H1 (cell line): ENCODE measurements at regions not wholly inside any gene's neighbourhood (a gene's known extent, or its start where the extent isn't known, plus 50 kb on each side); places are given as distances from the start of the nearest gene placed in this dataset.

Source experiments
- CTCF ChIA-PET: fragments of 300-600 bp; sonication (Branson Sonifier 250); formaldehyde crosslinking; loops from one replicate; lab custom pipeline; 2021; ENCODE audit not compliant: partially characterized antibody; lab: Charles Lee
- POLR2A ChIA-PET: fragments of 300-600 bp; sonication (Branson Sonifier 250); formaldehyde crosslinking; loops from one replicate; lab custom pipeline; 2021; ENCODE audit warnings: inconsistent platforms; ENCODE audit not compliant: partially characterized antibody; lab: Charles Lee
- DNase-seq, 2 experiments: peaks; one replicate each; pipeline versions ENCODE4 v3.0.0 to v3.0.0-alpha.2; 2010 to 2022; ENCODE audit warnings: low spot score in 2 of 2, low read depth in 1 of 2, mixed read lengths in 1 of 2
- FAIRE-seq: peaks from 2 replicates; lab custom pipeline; 2011; peaks lifted over from hg19 to GRCh38; lab: Jason Lieb, UNC
- H2AFZ ChIP-seq: 2 replicates; pipeline ENCODE4 v1.8.1; 2012; ENCODE audit warnings: low read length, inconsistent platforms
- H2AK5ac ChIP-seq: 2 replicates; pipeline ENCODE4 v1.6.1; 2013; ENCODE audit warnings: low read depth, low read length
- H2BK120ac ChIP-seq: replicated peaks from 2 replicates; pipeline ENCODE3; 2013; ENCODE audit warnings: low read depth, low read length, inconsistent platforms
- H2BK12ac ChIP-seq: 2 replicates; pipeline ENCODE4 v1.6.1; 2013; ENCODE audit warnings: low read depth, low read length
- H2BK15ac ChIP-seq: 2 replicates; pipeline ENCODE4 v1.6.1; 2013; ENCODE audit warnings: low read length
- H2BK20ac ChIP-seq: 2 replicates; pipeline ENCODE4 v1.6.1; 2013; ENCODE audit warnings: low read length
- H2BK5ac ChIP-seq: 2 replicates; pipeline ENCODE4 v1.6.1; 2013; ENCODE audit warnings: low read depth, low read length
- H3K14ac ChIP-seq: 2 replicates; pipeline ENCODE4 v1.6.1; 2013; ENCODE audit warnings: inconsistent platforms; ENCODE audit not compliant: insufficient read length
- H3K18ac ChIP-seq: 2 replicates; pipeline ENCODE4 v1.6.1; 2013; ENCODE audit warnings: low read length; ENCODE audit errors: extremely low read depth
- H3K23ac ChIP-seq: 2 replicates; pipeline ENCODE4 v1.6.1; 2013; ENCODE audit warnings: inconsistent platforms; ENCODE audit not compliant: insufficient read length
- H3K23me2 ChIP-seq: 2 replicates; pipeline ENCODE4 v1.6.1; 2013; ENCODE audit warnings: low read depth, low read length
- H3K27ac ChIP-seq: 2 replicates; pipeline ENCODE4 v1.6.1; 2011; ENCODE audit warnings: low read depth, low read length, inconsistent platforms
- H3K27me3 ChIP-seq, 4 experiments: replicated peaks in 1 of 4; 1 replicate in 1 of 4; 2 replicates in 3 of 4; pipeline versions ENCODE4 v1.6.1 to v1.8.1; 2011 to 2013; ENCODE audit warnings: low read length in 3 of 4, mild to moderate bottlenecking in 3 of 4, inconsistent platforms in 2 of 4, mixed read lengths in 2 of 4, moderate library complexity in 1 of 4; ENCODE audit not compliant: control insufficient read depth in 3 of 4, insufficient read depth in 3 of 4; ENCODE audit errors: extremely low read depth in 1 of 4
- H3K36me3 ChIP-seq, 4 experiments: 2 replicates each; pipeline versions ENCODE4 v1.6.1 to v1.8.1; 2011 to 2013; ENCODE audit warnings: mild to moderate bottlenecking in 4 of 4, low read length in 3 of 4, moderate library complexity in 2 of 4, control low read depth in 1 of 4, inconsistent platforms in 1 of 4; ENCODE audit not compliant: insufficient read depth in 4 of 4, control insufficient read depth in 2 of 4
- H3K4ac ChIP-seq: replicated peaks from 2 replicates; pipeline ENCODE3; 2013; ENCODE audit warnings: low read length, low read depth, mixed read lengths, inconsistent platforms; ENCODE audit not compliant: insufficient read length
- H3K4me1 ChIP-seq, 4 experiments: replicated peaks in 1 of 4; 1 replicate in 1 of 4; 2 replicates in 3 of 4; pipeline versions ENCODE4 v1.6.1 to v1.8.1; 2011 to 2013; ENCODE audit warnings: low read length in 3 of 4, inconsistent platforms in 2 of 4, mixed read lengths in 1 of 4; ENCODE audit not compliant: insufficient read depth in 4 of 4, control insufficient read depth in 3 of 4
- H3K4me2 ChIP-seq, 2 experiments: 2 replicates each; pipeline versions ENCODE4 v1.6.1 to v1.8.1; 2011 to 2013; ENCODE audit warnings: low read depth in 2 of 2, low read length in 2 of 2, control low read depth in 1 of 2, inconsistent platforms in 1 of 2, mild to moderate bottlenecking in 1 of 2; ENCODE audit not compliant: insufficient read depth in 1 of 2
- H3K4me3 ChIP-seq, 4 experiments: fragments of 200-600, 300-600 bp in 1 of 4; sonication (generic), shearing (Covaris generic), sonication (Bioruptor Twin) in 1 of 4; 2 replicates each; pipeline versions ENCODE4 v1.5.1 to v1.8.1; 2011 to 2016; ENCODE audit warnings: low read length in 4 of 4, low read depth in 3 of 4, control low read depth in 2 of 4, inconsistent platforms in 2 of 4, mild to moderate bottlenecking in 2 of 4, mixed read lengths in 1 of 4, moderate library complexity in 1 of 4; ENCODE audit not compliant: insufficient read depth in 2 of 4; ENCODE audit errors: extremely low read depth in 1 of 4
- H3K56ac ChIP-seq: replicated peaks from 2 replicates; pipeline ENCODE3; 2013; ENCODE audit warnings: low read depth, mild to moderate bottlenecking, mixed read lengths, low read length, inconsistent platforms; ENCODE audit not compliant: insufficient read length
- H3K79me1 ChIP-seq: 2 replicates; pipeline ENCODE4 v1.6.1; 2013; ENCODE audit warnings: low read depth, low read length, control low read depth
- H3K79me2 ChIP-seq, 2 experiments: 2 replicates each; pipeline versions ENCODE4 v1.6.1 to v1.8.1; 2012 to 2013; ENCODE audit warnings: low read length in 2 of 2, mild to moderate bottlenecking in 2 of 2, inconsistent platforms in 1 of 2; ENCODE audit not compliant: insufficient read depth in 2 of 2, control insufficient read depth in 1 of 2
- H3K9ac ChIP-seq, 4 experiments: replicated peaks in 1 of 4; 1 replicate in 1 of 4; 2 replicates in 3 of 4; pipeline versions ENCODE4 v1.6.1 to v1.8.1; 2011 to 2013; ENCODE audit warnings: low read depth in 3 of 4, low read length in 3 of 4, control low read depth in 2 of 4, mild to moderate bottlenecking in 2 of 4, moderate library complexity in 2 of 4, inconsistent platforms in 1 of 4; ENCODE audit errors: extremely low read depth in 1 of 4
- H3K9me3 ChIP-seq, 2 experiments: 2 replicates each; pipeline versions ENCODE4 v1.6.1 to v1.8.1; 2012 to 2013; ENCODE audit warnings: mild to moderate bottlenecking in 2 of 2, moderate library complexity in 2 of 2, control low read depth in 1 of 2, inconsistent platforms in 1 of 2, low read depth in 1 of 2, low read length in 1 of 2, mixed read lengths in 1 of 2; ENCODE audit not compliant: insufficient read depth in 2 of 2
- H4K20me1 ChIP-seq, 2 experiments: replicated peaks in 1 of 2; 2 replicates each; pipeline versions ENCODE3 to v1.8.1; 2011 to 2013; ENCODE audit warnings: inconsistent platforms in 2 of 2, low read length in 2 of 2, mild to moderate bottlenecking in 1 of 2; ENCODE audit not compliant: insufficient read depth in 2 of 2, control insufficient read depth in 1 of 2
- H4K5ac ChIP-seq: 2 replicates; pipeline ENCODE4 v1.6.1; 2013; ENCODE audit warnings: low read length, low read depth, mixed read lengths, inconsistent platforms; ENCODE audit not compliant: insufficient read length
- H4K8ac ChIP-seq: 2 replicates; pipeline ENCODE4 v1.8.0; 2013; ENCODE audit warnings: mild to moderate bottlenecking, moderate library complexity, low read length, inconsistent platforms; ENCODE audit not compliant: insufficient read depth; ENCODE audit errors: extremely low read depth
- H4K91ac ChIP-seq: replicated peaks from 2 replicates; pipeline ENCODE3; 2013; ENCODE audit warnings: low read length, mixed read lengths, inconsistent platforms; ENCODE audit not compliant: insufficient read length
- CTBP2 ChIP-seq: IDR thresholded peaks from 2 replicates; pipeline ENCODE4 v1.7.0; 2011; ENCODE audit warnings: borderline replicate concordance, mild to moderate bottlenecking, moderate library complexity, mixed read lengths, low read length; ENCODE audit not compliant: insufficient read depth, insufficient read length
- CTCF ChIP-seq, 3 experiments: IDR thresholded peaks; 1 replicate in 2 of 3; 2 replicates in 1 of 3; pipeline versions ENCODE4 v1.5.1 to v1.6.1; 2011; ENCODE audit warnings: low read length in 3 of 3, mild to moderate bottlenecking in 3 of 3, inconsistent platforms in 2 of 3, low read depth in 1 of 3, moderate library complexity in 1 of 3; ENCODE audit not compliant: insufficient read depth in 1 of 3; ENCODE audit errors: control extremely low read depth in 1 of 3
- RAD21 ChIP-seq, 2 experiments: IDR thresholded peaks in 1 of 2; conservative IDR thresholded peaks in 1 of 2; 2 replicates each; pipeline ENCODE4 v1.6.1; 2011; ENCODE audit warnings: low read depth in 2 of 2, low read length in 2 of 2, improper control_type of control experiment in 1 of 2, inconsistent platforms in 1 of 2, mild to moderate bottlenecking in 1 of 2, moderate library complexity in 1 of 2
- USF2 ChIP-seq: IDR thresholded peaks from 2 replicates; pipeline ENCODE4 v1.6.1; 2011; ENCODE audit warnings: low read length, improper control_type of control experiment

GRCh38 chr14:51157012-51157411, 62.1 kb upstream of the TRIM9 start:
- no peak overlapping the region for H3K27ac ChIP-seq
- POLR2A ChIA-PET: no interaction called here
- FAIRE-seq: peak; percentile 71

More at GRCh38 chr14:51157012-51157411, 62.1 kb upstream of the TRIM9 start:
- Histone ChIP-seq H3K18ac (no peak overlapping the region), H3K4me1 (no peaks in the 10 kb centered on the region), H3K56ac (no peak overlapping the region), H2BK120ac (no peak overlapping the region), H3K4ac (no peak overlapping the region), H2BK12ac (no peak overlapping the region), H3K9me3 (no peaks in the 10 kb centered on the region), H3K36me3 (no peaks in the 10 kb centered on the region), H2BK15ac (no peak overlapping the region), H3K9ac (no peak overlapping the region), H3K79me1 (no peaks in the 10 kb centered on the region), H3K4me2 (no peak overlapping the region), H4K20me1 (no peaks in the 10 kb centered on the region), H3K4me3 (no peak overlapping the region), H2BK5ac (no peak overlapping the region), H2AK5ac (no peak overlapping the region), H3K23me2 (no peaks in the 10 kb centered on the region), H2BK20ac (no peak overlapping the region), H4K5ac (no peak overlapping the region), H3K79me2 (no peaks in the 10 kb centered on the region), H4K91ac (no peak overlapping the region), H3K14ac (no peak overlapping the region), H2AFZ (no peak overlapping the region), H4K8ac (no peak overlapping the region), H3K27me3 (no peaks in the 10 kb centered on the region), H3K23ac (no peak overlapping the region)
- TF ChIP-seq RAD21 (IDR thresholded peaks at IDR 0.05 in 1 of 2, conservative IDR thresholded peaks at IDR 0.05 in 1 of 2; ENCODE audit: low read depth in 2 of 2, low read length in 2 of 2): peak; percentile 71 to 79
- TF ChIP-seq CTBP2: no peak
- TF ChIP-seq USF2: no peak
- TF ChIP-seq CTCF (IDR thresholded peaks at IDR 0.05; ENCODE audit: control extremely low read depth in 1 of 3, insufficient read depth in 1 of 3, low read depth in 1 of 3, low read length in 3 of 3): peak in 2 of 3 experiments; percentile 40 to 63; a peak in 2 of 4 replicates
- no peak for DNase-seq
- CTCF ChIA-PET: interaction anchor here (1.0 to 2.3 kb wide), 8 partner anchors 10 to 71 kb away, joined by 3 to 15 read pairs (median 4); no protein-coding TSS in a partner anchor
